ENCODE measurements at regions not wholly inside any gene's neighbourhood (a gene's known extent, or its start where the extent isn't known, plus 50 kb on each side); places are given as distances from the start of the nearest gene placed in this dataset.
"Not testable (repeated sequence)": the region's sequence is repeated elsewhere in the genome, so short reads cannot be mapped to it uniquely, and the experiment has no call there.

GRCh38 chr15:77903761-77904435 lies 173.6 kb downstream of the TBC1D2B start:
- TF ChIP-seq, protein P1, sequence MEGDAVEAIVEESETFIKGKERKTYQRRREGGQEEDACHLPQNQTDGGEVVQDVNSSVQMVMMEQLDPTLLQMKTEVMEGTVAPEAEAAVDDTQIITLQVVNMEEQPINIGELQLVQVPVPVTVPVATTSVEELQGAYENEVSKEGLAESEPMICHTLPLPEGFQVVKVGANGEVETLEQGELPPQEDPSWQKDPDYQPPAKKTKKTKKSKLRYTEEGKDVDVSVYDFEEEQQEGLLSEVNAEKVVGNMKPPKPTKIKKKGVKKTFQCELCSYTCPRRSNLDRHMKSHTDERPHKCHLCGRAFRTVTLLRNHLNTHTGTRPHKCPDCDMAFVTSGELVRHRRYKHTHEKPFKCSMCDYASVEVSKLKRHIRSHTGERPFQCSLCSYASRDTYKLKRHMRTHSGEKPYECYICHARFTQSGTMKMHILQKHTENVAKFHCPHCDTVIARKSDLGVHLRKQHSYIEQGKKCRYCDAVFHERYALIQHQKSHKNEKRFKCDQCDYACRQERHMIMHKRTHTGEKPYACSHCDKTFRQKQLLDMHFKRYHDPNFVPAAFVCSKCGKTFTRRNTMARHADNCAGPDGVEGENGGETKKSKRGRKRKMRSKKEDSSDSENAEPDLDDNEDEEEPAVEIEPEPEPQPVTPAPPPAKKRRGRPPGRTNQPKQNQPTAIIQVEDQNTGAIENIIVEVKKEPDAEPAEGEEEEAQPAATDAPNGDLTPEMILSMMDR (IDR thresholded peaks at IDR 0.05), result not testable (repeated sequence)
- TF ChIP-seq POLR2AphosphoS5, POLR2A, EP300 (IDR thresholded peaks at IDR 0.05): not testable (repeated sequence)
